CD4-positive, alpha-beta T cell treated with Interleukin-17A for 4 hours (primary cell): ENCODE measurements at regions not wholly inside any gene's neighbourhood (a gene's known extent, or its start where the extent isn't known, plus 50 kb on each side); places are given as distances from the start of the nearest gene placed in this dataset.
A peak's percentile ranks its signal among the peaks of the same experiment; 100 is the strongest.

Experiments used
- DNase-seq: peaks from one replicate; pipeline ENCODE4 v3.0.0-alpha.2; 2020; ENCODE audit warnings: mixed read lengths

DNA sequence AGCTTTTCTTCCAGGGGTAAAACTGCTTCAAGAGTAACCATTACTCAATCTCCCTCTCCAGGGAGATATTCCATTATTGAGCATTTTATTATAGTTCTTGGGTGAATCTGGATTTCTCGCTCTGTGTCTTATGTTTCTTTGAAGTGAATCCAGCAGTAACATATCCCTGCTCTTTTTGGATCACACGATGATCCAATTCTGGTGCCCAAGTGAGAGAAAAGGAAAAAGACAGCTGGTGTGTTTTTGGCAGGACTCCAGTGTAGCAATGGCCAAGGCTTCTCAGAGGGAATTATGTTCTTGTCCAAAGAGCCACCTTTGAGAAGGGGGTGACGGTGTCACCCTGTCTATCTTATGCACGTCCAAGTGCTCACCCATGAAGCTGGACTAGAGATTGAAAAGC, 140.3 kb upstream of the ERRFI1 start:
- no peak for DNase-seq

DNA sequence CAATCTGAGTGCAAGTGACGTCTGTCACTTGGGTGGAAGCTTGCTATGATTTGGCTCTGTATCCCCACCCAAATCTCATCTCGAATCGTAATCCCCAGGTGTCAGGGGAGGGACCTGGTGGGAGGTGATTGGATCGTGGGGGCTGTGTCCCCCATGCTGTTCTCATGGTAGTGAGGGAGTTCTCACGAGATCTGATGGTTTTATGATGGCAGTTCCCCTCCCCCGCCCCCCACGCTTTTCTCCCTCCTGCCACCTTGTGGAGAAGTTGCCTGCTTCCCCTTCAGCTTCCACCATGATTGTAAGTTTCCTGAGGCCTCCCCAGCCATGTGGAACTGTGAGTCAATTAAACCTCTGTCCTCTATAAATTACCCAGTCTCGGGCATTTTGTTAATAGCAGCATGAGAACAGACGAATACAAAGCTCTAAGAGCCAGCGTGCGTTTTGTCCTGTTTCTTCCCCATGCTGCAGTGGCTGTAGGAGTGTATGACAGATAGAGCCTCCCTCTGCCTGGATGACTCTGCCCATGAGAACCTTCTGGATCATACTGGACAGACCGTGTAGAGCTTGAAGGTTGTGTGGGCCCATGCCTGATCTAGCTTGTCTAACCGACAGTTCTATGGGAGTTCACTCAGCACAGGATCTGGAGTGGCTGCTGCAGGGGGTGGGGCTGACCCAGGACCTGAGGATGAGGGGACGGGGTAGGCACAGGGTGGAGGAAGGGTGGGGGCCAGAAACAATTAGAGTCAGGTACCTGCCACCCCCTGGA, 139.7 kb upstream of the ERRFI1 start:
- DNase-seq: no peak

DNA sequence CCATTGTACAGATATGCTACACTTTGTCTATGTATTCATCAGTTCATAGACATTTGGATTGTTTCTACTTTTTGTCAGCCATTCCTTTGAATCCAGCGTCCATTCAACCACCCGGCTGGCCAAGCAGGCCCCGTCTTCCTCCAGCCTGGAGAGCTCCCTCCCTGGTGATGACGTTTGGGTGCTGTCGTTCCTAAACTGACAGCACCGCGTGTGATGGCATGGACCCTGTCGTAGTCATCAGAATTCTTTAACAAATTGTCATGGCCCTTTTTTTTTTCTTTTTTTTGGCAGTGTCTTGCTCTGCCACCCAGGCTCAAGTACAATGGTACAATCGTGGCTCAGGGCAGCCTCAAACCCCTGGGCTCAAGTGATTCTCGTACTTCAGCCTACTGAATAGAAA, 138.6 kb upstream of the ERRFI1 start:
- DNase-seq: no peak

DNA sequence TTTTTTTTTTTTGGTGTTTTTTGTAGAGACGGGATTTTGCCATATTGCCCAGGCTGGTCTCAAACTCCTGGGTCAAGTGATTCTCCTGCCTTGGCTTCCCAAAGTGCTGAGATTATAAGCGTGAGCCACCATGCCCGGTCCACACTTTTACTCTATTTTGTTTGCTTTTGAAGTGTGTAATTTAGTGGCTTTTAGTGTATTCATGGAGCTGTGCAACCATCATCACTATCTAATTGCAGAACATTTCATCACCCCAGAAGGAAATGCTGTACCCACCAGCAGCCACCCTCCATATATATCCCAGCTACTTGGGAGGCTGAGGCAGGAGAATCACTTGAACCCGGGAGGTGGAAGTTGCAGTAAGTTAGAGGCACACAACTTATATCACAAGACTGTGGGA, 136.9 kb upstream of the ERRFI1 start:
- DNase-seq: no peak

DNA sequence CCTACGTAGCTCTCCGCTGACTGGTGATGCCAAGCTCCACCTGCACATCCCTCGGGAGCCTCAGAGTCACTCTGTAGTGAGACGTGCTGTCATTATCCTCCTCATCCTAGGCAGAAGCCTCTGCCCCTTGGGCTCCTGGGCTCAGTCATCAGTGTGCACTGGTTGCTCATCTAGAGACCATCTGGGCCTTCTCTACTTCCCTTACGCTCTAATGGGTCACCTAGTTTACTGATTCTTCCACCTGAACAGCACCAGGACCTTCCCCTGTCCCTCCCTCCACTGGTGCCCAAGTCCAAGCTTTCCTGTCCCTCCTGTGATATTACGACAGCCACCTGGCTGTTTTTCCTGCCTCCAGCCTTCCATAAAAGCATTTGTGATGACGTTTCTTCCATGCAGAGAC, 136.1 kb upstream of the ERRFI1 start:
- no peak for DNase-seq

DNA sequence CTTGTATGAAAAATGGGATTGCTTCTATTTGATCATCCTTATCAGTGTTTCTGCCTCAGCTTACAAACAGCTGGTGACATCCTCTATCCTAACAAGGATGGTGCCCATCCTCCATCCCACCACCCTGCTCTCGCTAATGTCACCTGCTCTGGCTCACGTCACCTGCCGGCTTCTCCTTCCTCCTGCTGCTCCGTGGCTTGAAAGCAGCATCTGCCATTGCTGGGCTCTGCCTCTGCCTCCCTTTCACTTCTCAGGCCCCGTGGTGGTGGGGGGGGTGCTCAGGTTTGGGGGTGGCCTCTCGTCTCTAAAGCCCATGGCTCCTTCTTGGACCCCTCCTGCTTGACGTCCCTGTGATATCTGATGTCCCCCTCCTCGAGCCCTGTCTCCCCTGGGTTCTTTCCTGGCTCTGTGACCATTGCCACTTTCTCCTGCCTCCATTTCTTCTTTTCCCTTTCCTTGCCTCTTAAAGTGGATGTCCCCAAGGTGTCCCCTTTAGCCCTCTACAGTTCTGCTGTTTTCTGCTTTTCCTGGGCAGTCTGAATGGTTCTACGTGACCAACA, 135.5 kb upstream of the ERRFI1 start:
- no peak for DNase-seq

DNA sequence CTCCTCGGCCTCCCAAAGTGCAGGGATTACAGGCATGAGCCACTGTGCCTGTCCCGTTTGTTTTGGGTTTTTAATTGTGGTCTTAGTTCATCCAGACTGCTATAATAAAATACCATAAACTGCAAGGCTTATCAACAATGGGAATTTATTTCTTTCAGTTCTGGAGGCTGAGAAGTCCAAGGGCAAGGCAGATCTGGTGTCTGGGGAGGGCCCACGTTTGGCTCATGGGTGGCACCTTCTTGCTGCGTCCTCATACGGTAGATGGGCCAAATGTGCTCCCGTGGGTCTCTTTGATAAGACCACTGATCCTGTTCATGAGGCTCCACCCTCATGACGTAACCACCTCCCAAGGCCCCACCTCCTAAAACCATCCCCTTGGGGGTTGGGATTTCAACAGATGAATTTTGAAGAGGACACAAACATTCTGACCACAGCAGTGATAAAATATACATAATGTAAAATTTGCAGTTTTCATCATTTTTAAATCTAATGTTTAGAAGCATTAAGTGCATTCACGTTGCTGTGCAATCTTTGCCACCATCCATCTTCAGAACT, 133.4 kb upstream of the ERRFI1 start:
- DNase-seq: no peak

DNA sequence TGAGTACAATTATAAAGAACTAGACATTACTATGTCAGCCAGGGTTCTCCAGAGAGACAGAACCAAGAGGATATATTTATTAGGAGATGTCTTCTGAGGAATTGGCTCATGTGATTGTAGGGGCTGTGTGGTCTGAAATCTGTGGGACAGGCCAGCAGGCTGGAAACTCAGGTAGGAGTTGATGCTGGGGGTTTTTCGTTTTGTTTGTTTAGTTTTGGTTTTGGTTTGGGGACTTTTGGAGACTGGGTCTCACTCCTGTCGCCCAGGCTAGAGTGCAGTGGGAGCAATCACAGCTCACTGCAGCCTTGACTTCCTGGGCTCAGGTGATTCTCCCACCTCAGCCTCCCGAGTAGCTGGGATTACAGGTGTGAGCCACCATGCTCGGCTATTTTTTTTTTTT, 132.9 kb upstream of the ERRFI1 start:
- no peak for DNase-seq

DNA sequence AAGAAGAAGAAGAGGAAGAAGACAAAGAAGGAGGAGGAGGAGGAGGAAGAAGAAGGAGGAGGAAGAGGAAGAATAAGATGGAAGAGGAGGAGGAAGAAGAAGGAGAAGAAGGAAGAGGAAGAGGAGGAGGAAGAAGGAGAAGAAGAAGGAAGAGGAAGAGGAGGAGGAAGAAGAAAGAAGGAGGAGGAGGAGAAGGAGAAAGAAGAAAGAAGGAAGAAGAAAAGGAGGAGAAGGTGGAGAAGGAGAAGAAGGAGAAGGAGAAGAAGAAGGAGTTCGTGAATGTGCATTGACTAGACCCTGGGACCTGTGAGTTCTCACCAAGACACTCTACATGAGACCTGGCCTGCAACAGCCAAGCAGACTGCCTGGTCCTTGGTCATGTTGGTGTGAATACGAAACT, 131.7 kb upstream of the ERRFI1 start:
- DNase-seq: no peak

DNA sequence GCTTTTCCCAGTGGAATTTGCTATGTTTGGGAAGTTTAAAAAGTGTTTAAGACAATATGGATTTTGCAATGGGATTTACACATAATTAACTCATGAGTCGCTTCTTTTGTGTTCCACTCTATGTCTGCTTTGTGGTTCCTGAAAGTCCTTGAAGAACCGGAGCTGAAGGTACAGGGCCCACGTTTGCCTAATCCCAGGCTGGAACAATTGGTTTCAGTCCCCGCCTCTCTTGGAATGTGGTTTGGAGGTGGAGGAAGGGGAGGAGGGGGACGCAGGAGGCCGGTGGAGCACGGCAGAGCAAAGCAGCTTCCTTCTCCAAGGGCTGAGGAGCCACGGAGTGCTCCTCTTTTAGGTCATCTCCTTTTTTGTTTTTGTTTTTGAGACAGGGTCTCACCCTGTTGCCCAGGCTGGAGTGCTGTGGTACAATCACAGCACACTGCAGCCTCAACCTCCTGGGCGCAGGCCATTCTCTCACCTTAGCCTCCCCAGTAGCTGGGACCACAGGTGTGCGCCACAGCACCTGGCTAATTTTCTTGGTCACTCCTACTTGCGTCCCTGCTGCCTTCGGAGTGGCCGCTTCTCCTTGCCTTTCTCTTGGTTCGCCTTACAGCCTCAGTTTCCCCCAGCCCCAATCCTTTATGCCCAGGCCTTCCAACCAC, 129.5 kb upstream of the ERRFI1 start:
- DNase-seq: no peak

DNA sequence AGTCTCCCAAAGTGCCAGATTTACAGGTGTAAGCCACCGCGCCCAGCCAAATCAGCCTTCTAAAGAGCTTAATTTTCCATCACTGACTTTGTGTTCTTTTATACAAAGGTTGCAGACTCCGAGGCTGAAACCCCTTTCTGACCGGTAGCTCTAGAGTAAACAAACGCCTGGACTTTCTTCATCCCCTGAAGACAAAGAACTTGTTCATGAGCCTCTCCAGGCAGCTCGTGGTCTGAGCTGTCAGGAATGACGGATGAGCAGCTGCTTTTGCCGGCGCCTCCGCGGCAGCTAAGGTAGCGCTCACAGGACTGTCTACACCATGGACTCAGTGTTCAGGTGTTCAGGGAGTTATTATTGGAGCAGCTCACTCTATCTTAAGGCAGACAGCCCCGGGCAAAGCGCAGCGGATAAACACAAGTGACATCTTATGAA, 128.5 kb upstream of the ERRFI1 start:
- no peak for DNase-seq

DNA sequence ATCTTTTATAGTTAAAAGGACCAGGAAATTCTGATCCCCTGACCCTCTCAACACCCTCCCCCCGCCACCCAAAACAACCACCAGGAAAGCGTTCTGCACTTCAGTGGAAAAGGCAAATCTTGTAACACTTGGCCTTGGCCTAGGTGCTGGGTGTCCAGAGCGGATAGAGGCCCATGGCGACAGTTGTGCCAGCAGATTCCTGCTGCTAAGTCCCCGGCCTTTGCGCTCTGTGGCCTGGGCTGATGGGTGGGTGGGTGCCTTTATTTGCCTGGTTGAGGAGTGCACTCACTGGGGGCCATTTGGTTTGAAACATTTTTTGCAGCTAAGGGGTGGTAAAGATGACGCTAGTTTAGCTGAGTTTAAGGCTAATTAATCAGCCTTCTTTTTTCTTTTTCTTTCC, 127.9 kb upstream of the ERRFI1 start:
- DNase-seq: no peak

DNA sequence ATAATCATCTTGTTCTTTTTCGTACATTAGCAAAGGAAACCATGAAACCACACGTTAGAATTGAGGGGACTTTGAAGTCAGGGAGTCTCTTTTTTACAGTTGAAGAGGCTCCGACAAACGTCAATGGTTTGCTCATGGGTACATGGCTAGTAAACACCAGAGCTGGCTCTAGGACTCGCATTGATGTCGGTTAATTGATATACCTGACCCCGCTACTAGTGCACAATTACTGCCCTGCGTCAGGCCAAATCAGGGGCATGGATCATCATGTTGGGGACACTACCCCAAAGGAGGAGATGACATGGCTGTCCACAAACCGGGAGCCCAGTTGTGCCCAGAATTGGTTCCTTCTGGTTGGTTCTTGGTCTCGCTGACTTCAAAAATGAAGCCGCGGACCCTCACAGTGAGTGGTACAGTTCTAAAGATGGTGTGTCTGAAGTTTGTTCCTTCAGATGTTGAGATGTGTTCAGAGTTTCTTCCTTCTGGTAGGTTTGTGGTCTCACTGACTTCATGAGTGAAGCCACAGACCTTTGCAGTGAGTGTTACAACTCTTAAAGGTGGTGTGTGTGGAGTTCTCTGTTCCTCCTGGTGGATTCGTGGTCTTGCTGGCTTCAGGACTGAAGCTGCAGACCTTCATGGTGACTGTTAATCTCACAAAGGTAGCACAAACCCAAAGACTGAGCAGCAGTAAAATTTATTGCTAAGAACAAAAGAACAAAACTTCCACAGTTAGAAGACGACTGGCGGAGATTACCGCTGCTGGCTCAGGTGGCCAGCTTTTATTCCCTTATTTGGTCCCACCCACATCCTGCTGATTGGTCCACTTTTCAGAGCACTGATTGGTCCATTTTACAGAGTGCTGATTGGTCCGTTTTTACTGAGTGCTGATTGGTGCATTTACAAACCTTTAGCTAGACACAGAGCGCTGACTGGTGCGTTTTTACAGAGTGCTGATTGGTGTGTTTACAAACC, 126.9 kb upstream of the ERRFI1 start:
- peak; percentile 44 for DNase-seq

DNA sequence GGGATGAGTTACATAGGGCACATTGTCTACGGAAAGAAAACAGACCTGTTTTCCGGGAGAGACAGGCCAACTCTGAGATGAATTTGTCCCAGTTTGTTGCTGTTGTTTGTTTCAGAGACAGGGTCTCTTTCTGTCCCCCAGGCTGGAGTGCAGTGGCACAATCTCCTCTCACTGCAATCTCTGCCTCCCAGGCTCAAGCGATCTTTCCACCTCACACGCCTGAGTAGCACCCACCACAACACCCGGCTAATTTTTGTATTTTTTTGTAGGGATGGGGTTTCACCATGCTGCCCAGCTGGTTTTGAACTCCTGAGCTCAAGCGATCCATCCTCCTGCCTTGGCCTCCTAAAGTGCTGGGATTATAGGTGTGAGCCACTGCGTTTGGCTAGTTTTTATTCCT, 125.5 kb upstream of the ERRFI1 start:
- DNase-seq: no peak

DNA sequence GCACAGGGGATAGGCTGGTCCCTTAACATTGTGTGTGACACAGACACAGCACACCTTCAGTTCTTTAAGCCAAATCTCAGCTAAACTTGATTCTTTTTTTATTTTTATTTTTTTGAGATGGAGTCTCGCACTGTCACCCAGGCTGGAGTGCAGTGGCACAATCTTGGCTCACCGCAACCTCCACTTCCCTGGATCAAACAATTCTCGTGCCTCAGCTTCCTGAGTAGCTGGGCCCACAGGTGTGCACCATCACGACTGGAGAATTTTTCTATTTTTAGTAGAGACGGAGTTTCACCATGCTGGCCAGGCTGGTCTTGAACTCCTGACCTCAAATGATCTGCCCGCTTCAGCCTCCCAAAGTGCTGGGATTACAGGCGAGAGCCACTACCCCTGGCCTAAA, 123.6 kb upstream of the ERRFI1 start:
- peak; percentile 41 for DNase-seq

DNA sequence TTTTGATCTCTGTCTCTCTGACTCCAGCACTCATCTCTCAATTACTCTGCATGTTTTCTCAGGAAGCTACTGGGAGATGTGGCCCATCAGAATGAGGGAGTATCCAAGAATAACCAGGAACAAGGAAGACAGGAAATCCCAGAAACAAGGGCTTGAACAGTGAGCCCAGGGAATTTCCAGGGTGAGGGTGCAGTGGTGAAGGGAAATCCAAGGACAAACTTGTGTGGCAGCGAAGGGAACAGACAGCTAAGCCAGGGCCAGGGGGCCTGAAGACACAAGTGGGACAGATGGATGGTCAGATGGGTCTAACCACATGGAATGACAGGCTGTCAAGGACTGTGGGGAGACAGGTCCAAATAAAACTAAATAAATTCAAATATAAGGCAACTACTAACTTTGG, 121.8 kb upstream of the ERRFI1 start:
- no peak for DNase-seq

DNA sequence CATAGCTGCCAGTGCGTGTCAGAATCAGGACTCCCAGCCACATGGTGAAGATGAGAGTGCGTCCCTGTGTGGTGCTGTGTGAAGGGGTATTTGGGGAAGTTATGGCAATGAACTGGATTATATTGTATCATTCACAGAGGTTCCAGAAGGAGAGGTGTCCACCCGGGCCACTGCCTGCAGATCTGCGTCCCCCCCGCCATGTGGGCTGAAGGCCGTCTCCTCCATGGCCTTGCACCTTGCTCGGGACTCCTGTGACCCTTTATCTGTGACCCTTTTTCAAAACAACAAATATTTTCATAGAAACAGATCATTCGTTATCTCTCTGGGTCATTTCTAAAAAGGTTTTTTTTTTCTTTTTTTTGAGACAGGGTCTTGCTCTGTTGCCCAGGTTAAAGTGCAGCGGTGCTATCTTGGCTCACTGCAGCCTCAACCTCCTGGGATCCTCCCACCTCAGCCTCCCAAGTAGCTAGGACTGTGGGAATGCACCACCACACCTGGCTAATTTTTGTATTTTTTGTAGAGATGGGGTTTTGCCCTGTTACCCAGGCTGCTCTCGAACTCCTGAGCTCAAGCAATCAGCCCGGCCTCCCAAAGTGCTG, 120.2 kb upstream of the ERRFI1 start:
- DNase-seq: no peak

DNA sequence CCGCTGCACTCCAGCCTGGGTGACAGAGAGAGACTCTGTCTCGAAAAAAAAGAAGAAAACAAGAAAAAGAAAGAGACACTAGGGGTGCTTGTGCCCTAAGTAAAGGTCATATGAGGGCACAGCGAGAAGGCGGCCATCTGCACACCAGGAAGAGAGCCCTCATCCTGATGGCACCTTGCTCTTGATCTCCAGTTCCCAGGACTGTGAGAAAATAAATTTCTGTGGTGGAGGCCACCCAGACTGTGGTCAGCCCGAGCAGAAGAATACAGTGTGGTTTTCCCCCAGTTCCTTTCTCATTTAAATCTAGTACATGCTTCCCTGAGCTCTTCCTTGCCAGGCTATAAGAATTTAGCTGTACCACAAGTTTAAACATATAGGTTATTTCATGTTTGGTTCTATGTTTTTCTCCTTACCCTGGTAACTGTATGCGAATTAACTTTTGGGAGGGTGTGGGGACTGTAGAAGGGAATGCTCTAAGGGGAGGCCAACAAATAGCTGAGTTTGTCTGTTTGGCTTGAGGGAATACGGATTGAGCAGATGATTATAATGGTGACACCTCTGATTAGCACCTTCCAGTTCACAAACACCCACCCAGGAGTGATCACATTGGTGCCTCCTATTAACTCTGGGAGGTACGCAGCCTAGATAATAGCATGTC, 119.6 kb upstream of the ERRFI1 start:
- DNase-seq: no peak

DNA sequence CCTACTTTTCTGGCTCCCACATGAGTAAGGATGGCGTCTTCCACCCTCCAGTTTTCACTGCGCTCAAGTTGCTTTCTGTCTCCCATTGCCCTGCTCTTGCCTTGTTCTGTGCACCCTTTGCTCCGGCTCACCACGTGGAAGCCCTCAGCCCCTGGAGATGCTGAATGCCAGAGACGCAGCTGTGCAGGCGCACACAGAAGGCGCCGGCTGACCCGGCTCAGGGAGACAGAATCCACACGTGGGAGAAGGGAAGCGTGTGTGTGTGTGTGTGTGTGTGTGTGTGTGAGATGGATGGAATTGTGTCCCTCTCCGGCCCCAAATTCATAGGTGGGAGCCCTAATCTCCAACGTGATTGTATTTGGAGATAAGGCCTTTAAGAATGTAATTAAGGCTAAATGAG, 118.2 kb upstream of the ERRFI1 start:
- DNase-seq: no peak

DNA sequence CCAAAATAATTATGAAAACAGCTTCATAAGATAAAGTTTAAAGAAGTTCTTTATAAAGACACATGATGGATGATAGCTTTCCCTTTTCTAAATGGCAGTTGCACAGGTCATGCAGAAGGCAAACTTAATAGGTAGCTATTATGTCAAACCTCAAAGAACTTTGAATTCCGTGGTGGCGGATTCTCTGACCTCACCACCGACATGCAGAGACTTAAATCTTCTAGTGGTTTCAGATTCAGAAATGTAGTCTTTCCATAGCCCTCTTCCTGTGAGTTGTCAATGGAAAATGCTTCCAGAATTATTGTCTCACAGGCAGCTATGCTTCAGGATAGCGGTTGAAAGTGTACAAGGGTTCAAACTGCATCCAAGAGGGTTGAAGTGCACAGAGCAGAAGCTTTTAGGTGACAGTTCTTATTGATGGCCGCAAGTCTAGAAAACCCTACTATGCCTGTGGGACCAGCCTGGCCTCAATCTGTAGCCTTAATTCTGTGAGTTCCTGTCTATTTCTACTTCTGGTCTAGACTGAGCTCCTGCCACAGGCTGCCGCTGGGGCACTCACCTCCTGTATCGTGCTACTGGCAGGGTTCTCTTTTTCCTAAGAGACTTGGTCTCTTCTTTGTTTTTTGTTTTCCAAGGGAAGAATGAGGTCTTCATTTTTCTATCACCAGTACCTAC, 117.0 kb upstream of the ERRFI1 start:
- DNase-seq: no peak

DNA sequence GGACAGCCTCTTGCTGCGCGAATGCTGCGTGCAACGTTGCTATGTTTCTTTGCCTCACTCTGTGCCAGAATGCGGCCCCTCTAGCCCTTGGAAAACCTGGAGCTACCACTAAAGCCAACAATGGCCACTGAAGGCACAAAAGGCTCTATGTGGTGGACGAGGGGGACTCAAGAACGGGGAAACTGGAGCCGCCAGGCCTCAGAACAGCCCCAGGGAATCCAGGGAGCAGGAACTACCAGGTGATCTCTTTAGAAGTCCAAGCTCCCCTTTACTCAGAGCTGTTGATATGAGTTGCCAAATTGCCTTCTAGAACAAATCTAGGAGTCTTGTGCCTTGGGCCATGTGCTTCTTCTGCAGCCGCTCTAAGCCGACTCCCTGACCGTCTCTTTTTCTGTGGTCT, 113.8 kb upstream of the ERRFI1 start:
- no peak for DNase-seq
